Right lung (tissue), 2 donors: ENCODE measurements at regions not wholly inside any gene's neighbourhood (a gene's known extent, or its start where the extent isn't known, plus 50 kb on each side); places are given as distances from the start of the nearest gene placed in this dataset.

Experiments used
- DNase-seq, 2 donors: peaks; one replicate each; pipeline ENCODE4 v3.0.0-alpha.2; 2013

DNA sequence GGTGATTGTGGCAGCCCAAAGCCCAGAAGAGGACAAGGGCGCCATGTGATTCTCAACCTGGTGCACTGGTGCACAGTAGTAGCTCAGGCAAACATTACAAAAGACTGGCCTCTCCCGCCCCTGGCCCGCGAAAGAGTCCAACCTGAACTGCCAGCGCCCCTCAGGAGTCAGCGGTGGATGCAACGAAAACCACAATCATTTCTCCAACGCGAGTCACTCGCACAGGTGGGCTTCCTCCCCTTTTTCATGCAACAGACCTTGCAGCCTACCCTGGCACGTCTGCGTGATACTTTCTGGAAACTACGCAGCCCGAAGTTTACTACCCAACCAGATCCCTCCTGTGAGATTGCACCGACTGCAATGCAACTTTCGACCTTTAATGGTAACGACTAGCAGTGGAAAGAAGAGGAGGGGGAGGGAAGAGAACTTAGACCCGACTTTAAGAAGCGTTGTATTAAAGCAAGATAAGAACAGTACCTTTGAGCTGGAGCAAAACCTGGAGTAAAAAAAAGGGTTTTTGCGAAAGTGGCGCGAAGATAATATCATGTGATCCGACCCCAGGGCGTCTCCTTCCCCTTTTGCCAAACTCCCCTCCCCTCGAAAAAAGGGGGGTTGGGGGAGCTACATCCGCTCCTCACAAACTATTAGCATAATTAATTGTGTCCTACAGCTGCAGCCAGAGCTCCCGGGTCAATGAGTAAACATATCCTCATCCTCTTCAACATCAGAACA lies 63.3 kb upstream of the CCDC160 start:
- no peak for DNase-seq

DNA sequence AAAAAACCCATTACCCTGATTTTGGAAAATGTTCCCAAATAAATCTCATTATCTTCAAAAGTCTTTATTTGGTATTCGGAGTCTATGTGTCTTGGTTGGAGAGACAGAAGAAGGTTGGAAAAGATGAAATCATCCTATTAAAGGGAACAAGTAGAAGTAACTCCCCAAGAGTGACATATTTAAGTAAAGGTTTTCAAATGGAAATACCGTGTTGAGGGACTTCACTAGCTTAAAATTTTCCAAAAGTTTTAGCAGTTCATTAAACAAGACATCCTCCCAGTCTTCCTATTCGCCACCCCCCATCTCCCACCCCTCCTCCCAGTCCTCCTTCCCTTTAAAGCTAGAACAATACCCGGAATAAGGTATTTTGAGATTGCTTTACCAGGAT lies 62.7 kb upstream of the CCDC160 start:
- no peak for DNase-seq

DNA sequence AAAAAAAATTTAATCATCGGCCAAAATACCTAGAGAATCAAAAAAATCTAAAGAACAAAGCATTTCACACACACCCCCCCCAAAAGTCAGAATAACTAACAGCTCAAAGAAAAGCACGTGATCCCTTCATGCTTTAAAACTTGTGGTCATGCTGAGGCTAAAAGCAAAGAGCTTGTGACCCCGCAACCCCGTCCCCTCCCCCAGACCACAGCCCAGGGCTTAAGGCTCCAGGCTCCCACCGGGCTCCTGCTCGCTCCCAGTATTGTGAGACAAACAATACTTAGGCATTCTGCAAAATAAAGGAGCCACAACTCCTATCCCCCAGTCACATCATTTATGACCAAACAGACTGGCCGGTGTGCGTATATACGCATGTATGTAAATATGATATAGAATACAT lies 62.1 kb upstream of the CCDC160 start:
- DNase-seq: no peak

DNA sequence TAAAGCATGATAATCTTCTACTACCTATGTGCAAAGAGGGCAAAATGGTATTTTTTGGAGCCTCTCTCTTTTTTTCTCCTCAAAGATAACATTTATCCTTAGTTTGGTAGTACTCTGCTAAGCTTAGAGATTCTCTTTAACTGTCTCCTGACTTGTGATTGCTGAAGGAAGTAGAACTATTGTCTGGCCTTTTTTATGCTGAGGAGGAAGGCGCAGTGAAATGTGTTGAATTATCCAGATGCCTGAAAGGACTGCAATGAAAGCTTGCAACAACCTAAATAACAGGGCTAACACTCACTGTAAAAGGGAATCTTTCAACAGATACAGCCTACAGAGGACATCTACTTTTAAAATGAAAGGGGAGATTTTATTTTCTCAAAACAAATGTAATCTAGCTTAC lies 59.5 kb upstream of the CCDC160 start:
- DNase-seq: no peak

DNA sequence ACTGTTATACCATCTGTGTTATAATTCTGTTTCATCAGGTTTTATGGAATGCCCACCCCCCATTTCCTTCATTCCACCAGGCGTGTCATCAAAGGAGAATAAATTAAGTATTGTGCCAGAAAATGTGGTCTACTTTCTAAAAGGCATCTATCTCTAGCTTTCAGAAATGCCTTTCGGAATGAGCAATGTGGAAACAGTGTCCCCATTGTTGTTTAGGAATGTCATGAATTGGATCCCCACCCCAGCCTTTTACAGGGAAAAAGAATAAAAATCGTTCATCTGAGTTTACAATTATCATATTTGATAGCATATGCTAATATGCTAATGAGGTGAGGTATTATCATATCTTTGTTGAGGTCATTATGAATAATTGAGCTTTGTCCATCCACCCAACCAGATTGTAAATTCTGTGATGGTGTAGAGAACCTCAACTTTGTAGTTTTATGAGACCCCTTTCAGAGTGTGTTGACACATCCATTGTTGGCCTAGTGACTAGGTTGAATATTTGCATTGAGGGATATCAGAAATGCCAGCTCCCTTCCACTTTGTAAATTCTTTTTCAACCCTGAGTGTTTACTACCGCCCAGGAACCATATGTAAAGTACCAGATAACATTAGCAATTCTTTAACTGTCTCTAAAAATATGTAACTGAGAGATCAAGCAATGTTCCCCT lies 56.2 kb upstream of the CCDC160 start:
- DNase-seq: no peak

DNA sequence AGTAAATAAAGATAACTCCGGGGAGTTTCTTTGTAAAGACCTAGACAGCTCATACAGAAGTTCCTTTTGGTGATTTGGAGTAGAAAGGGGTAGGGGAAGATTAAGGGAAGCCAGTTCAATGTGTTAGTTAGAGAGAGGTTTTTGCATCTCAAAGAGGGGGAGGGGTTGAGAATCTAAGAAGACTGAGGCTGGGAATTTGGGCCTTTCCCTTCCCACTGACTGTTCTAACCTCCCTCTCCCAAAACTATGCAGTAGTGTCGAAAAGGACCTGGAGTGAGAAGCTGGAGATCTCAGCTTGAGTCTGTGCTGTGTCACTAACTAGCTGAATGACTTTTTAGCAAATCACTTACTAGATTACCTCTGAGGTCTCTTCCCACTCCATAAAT lies 55.7 kb upstream of the CCDC160 start:
- DNase-seq: no peak

DNA sequence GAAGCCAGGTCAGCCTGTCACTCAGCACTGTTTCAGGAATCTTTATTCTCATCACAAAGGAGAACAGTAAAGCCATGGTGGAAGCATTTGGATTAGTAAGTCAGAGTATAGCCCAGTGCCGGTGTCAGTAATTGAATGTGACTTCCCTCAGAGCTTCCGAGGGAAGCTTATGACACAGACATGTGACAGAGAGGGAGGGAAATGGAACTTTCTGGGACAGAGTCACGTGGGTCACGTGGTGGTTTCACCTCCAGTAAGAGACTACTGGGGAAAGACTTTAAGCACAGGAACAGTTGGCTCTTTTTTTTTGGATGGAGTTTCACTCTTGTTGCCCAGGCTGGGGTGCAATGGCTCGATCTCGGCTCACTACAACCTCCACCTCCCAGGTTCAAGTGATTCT lies 53.3 kb upstream of the CCDC160 start:
- DNase-seq: no peak

DNA sequence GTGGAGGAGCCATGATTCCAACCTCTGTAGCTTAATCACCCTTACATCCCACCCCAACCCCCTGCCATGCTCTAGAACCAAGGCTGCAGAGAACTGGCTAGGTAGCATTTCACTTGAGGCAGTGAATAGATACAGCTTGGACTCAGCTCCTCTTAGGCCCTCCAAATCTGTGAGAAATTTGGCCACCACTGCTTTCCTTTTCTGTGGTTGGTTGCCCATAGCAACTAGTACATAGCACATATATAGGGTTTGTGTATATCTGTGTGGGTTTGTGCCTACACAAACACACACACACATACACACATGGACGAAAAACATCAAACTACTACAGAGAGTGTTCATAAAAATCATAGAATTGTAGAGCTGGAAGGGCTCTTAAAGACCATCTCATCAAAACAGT lies 52.0 kb upstream of the CCDC160 start:
- DNase-seq: no peak

DNA sequence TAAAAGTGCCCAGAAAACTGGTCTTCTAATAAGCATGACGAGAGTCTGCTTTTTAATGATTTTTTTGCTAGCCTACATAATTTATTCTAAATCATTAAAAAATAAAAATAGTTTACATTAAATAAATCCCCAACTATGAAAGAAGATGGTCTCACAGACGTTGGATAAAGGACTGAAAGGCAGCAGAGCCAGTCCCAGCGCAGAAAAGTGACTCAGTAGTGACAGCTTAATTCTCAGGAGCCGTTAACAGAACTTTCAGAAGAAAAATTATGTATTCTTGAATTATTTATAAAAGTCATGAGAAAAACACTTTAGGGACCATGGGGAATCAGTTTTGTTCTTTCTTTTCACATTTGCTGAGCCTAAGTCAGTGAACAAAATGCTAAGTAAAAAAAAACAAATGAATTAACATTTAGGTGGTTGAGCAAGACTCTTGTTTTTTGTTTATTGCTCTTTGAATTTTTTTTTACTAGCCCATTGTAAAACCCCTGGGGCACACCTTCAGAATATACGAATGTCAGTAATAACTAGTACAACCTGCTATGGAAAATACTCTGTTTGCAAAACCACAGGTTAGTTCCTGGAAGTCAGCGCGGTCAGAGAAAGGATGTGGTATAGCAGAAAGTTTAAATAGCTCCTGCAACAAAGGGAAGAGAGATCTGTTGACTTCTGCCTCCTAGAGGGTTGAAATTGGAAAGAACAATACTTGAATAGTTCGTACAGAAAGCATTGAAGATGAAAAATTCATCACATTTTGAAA lies 50.4 kb upstream of the CCDC160 start:
- no peak for DNase-seq
